GM12875 (cell line): ENCODE measurements at regions not wholly inside any gene's neighbourhood (a gene's known extent, or its start where the extent isn't known, plus 50 kb on each side); places are given as distances from the start of the nearest gene placed in this dataset.

Experiments
- H3K4me3 ChIP-seq: one replicate; pipeline ENCODE4 v1.5.1; 2011; ENCODE audit warnings: low read depth, low read length, control low read depth
- CTCF ChIP-seq: IDR thresholded peaks from 2 replicates; pipeline ENCODE4 v1.5.1; 2011; ENCODE audit warnings: low read depth, mild to moderate bottlenecking, control low read depth, inconsistent platforms, low read length, moderate library complexity, borderline replicate concordance; ENCODE audit not compliant: insufficient read depth

DNA sequence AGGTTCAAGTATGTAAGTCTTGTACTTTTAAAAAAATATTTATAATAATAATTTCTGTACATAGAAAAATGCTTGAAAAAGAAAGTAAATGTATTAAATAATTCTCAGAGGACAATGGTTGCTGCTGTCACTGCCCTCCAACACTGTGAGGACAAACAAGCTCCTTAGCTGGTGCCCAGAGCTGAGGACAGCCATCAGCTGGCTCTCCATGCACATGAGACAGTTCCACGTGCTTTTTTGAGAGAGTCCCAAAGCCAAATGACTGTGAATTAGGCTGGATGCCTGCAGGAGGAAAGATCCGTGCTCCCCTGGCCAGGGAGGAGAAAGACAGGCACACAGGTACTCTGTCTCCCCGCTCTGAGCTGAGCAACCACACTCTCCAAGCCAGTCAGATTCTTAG lies 115.5 kb upstream of the IRX5 start:
- H3K4me3 ChIP-seq, result no peak overlapping the region
- TF ChIP-seq CTCF, result no peak

- TF ChIP-seq CTCF, result no peak
- H3K4me3 ChIP-seq, result no peak overlapping the region
Measured at GRCh38 chr16:54813778-54814177, 116.9 kb upstream of the IRX5 start.

GRCh38 chr16:54812229-54812628 lies 118.4 kb upstream of the IRX5 start:
- no peak for TF ChIP-seq CTCF
- H3K4me3 ChIP-seq, result no peak overlapping the region

DNA sequence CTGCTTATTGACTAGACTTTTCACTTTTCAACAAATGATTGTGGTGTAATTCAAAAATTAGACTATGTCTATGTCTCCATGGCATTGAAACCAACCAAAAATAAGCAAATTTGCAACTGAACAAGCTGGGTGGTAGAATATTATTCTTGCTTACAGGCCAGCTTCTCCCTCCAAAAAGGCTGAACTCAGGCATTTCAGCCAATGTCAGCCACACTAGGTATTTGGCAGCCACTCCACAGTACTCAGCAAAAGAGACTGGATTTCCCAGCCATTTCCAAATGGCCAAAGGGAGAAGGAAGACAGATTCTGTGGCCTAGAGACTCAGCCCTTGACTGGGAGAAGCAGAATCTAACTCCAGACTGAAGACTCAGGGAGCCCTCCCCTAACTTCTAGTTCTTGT lies 121.8 kb upstream of the IRX5 start:
- H3K4me3 ChIP-seq, result no peak overlapping the region
- no peak for TF ChIP-seq CTCF

- H3K4me3 ChIP-seq, result no peak overlapping the region
- no peak for TF ChIP-seq CTCF
Measured at GRCh38 chr16:54806881-54807360, 123.7 kb upstream of the IRX5 start.

DNA sequence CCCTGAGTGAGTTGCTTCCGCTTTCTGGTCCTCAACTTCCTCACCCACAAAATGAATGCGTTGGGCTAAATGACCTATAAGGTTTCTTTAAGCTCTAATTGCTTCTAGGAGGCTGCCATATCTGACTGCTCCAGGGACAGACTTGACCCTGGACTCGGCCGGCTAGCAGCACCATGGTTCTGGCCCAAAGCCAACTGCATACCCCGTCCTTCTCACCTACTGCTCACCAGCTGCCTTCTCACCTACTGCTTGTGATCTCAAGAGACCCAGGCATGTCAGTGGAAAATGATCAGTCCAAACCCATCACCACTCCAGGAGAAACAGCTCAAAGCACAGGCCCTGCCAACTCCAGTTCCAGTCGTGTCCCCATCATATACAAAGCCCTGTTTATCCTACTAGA lies 124.3 kb upstream of the IRX5 start:
- TF ChIP-seq CTCF, result no peak
- H3K4me3 ChIP-seq, result no peak overlapping the region

DNA sequence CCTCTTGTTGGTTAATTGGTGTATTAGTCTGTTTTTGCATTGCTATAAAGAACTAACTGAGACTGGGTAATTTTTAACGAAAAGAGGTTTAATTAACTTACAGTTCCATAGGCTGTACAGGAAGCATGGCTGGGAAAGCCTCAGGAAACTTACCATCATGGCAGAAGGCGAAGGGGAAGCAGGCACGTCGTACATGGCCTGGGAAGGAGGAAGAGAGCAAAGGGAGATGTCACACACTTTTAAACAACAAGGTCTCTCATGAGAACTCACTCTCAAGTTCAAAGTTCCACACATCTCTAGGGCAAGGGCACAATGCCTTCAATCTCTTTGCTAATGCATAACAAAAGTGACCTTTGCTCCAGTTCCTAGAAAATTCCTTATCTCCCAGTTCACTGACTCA lies 125.0 kb upstream of the IRX5 start:
- TF ChIP-seq CTCF, result no peak
- no peak overlapping the region for H3K4me3 ChIP-seq
